ENCODE measurements at regions not wholly inside any gene's neighbourhood (a gene's known extent, or its start where the extent isn't known, plus 50 kb on each side); places are given as distances from the start of the nearest gene placed in this dataset.

DNA sequence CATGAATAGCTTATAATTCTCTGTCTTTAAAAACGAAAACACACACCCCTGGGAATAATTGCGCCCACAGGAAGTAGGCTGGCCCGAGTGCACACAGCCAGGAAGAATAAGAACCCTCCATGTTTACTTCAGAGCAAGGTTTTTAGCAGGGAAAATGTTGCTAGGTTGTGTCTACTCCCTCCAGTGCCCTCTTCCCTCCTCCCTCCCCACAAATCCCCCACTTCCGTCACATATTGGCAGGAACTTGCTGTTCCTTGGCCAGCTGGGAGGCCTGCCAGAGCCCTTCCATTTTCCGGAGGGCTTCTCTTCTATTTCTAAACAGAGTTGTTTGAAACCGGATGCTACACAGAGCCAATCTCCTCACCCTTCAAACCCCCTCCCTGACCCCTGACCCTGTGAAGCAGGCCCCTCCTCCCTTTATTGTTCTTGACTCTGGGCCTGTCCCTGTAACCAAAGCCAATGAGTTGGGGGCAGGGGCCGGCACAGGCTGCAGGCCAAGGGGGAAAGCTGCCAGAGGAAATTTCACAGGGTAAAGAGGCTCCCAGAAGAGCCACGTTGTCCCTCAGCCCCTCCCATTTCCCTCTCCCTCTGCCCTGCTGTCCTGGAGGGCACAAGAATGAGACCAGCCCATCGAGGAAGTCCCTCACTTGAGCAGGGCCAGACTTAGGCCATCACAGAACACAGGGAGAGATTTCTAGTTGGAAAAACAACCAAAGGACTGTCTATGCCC is 49.8 kb upstream of the LGALSL start:
- TF ChIP-seq, protein P1, sequence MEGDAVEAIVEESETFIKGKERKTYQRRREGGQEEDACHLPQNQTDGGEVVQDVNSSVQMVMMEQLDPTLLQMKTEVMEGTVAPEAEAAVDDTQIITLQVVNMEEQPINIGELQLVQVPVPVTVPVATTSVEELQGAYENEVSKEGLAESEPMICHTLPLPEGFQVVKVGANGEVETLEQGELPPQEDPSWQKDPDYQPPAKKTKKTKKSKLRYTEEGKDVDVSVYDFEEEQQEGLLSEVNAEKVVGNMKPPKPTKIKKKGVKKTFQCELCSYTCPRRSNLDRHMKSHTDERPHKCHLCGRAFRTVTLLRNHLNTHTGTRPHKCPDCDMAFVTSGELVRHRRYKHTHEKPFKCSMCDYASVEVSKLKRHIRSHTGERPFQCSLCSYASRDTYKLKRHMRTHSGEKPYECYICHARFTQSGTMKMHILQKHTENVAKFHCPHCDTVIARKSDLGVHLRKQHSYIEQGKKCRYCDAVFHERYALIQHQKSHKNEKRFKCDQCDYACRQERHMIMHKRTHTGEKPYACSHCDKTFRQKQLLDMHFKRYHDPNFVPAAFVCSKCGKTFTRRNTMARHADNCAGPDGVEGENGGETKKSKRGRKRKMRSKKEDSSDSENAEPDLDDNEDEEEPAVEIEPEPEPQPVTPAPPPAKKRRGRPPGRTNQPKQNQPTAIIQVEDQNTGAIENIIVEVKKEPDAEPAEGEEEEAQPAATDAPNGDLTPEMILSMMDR (IDR thresholded peaks at IDR 0.05): no peak
- no peak for TF ChIP-seq POLR2A (IDR thresholded peaks at IDR 0.05)

All from Peyer's patch (tissue), 4 donors.